ENCODE measurements at regions not wholly inside any gene's neighbourhood (a gene's known extent, or its start where the extent isn't known, plus 50 kb on each side); places are given as distances from the start of the nearest gene placed in this dataset.

DNA sequence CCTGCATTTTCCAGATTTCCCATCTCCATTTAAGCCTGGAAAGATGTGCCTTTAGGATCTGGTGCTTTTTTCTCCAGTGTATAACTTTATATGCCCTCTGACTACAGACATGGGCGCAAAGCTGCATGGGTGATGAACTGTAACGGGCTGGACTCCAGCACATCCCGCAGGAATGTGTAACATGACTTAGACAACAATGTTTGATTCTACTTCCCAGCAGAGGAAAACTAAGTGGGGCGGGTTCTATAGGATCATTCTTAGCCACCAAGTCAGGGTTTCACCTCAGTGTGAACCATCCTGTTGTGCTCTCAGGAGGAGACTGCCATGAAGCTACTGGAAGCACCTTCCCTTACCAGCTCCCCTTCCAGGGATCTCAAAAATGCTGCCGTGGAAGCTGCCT, 93.2 kb upstream of the SERP2 start:
- DNase-seq (ENCODE audit: low spot score), result no peak

DNA sequence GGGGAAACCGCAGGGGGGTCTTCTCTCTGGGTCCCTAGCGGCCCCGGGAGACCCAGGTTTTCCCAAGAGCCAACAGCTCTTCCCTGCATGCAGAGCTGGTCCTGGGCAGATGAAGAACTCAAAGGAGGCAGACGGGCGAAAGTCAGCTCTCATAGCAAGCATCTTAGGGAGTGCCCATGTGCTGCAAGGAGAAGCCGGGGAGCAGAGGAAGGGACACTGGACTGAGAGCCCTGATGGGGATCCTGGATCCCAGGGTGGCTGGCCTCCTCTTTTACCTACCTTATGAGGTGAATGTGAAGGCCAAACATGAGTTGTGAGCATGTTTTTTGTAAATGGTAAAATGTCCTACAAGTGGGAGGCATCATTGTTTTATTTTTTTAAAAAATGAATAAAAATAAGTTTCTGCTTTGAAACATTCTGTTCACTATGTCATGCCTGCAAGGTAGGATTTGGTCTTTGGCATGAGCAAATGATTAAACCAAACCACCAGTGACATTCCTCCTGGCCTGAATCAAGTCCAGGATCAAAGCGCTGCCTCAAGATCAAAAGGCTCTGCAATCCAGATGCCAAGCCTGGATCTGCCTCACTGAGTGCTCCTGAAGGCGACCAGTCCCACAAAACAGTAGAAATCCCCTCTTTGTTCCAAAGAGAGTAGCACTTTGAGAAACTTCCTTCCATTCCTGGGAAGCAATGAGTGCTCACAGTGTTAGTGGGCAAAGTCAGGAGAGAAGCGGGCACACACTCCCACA, 92.2 kb upstream of the SERP2 start:
- DNase-seq (ENCODE audit: low spot score), result no peak

DNA sequence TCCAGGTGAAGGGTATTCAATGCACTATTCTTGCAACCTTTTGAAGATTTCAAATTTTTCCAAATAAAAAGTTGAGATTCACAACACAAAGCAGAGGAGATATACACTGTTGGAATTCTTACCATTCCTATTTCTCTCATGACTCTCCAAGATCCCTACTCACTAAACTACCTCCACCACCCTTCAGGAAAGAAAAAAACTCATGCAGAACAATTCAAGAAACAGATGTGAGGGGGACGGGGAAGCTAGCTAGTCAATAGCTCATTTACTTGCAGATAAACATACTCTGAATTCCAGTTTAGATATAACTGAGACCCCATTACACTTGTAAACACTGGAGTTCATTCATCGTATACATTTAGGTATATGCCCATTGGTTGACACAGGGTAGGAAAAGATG, 90.0 kb upstream of the SERP2 start:
- no peak for DNase-seq (ENCODE audit: low spot score)

DNA sequence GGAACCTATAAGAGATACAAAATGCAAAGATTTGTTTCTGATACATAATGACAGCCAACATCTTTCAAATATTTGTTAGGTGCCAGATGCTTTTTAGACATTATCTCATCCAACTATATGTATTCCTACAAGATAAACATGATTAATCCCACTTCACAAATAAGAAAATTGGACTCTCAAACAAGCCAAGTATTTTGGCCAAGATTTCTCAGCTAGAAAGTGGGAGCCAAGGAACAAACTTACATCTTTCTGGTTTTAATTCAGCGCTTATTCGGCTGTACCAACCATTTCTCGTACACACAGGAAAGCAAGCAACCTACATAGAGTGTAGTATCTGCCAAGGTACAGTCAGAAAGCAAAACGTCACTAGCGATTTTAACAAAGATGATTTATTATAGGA, 85.7 kb upstream of the SERP2 start:
- DNase-seq (ENCODE audit: low spot score), result no peak

DNA sequence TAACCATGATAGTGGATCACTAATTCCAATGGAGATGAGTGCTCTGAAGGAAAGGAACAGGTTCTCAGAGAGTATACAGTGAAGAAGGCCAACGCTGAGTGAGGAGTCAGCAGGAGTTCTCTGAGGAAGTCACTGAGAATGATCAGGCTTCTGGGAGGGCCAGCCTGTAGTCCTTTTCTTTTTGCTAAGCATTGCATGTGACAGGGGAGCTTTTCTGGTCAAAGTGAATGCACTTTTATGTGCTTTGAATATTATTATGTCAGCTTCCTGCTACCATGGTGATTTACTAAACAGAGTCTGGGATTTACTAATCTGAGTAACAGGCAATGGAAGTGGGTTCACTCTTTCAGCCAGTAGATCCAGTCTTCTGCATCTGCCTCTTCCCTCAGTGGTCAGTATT, 81.1 kb upstream of the SERP2 start:
- DNase-seq (ENCODE audit: low spot score), result no peak

DNA sequence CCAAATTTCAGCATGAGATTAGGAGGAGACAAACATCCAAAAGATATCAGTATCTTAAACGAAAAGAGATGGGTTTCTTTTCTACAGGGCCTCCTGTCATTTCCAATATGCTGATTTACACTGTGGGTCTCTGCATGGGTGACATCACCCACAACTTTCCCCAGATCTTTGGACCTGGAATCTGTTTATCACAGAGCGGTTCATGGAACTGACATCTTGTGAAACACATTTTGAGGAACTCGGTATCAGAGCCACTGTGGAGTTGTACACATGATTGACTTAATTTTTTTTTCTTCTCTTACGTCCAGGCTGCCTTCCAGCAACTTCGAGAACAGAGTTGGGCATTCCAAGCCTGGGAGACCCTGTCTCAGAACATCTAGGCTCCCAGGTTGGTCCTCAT, 80.2 kb upstream of the SERP2 start:
- DNase-seq (ENCODE audit: low spot score), result no peak

DNA sequence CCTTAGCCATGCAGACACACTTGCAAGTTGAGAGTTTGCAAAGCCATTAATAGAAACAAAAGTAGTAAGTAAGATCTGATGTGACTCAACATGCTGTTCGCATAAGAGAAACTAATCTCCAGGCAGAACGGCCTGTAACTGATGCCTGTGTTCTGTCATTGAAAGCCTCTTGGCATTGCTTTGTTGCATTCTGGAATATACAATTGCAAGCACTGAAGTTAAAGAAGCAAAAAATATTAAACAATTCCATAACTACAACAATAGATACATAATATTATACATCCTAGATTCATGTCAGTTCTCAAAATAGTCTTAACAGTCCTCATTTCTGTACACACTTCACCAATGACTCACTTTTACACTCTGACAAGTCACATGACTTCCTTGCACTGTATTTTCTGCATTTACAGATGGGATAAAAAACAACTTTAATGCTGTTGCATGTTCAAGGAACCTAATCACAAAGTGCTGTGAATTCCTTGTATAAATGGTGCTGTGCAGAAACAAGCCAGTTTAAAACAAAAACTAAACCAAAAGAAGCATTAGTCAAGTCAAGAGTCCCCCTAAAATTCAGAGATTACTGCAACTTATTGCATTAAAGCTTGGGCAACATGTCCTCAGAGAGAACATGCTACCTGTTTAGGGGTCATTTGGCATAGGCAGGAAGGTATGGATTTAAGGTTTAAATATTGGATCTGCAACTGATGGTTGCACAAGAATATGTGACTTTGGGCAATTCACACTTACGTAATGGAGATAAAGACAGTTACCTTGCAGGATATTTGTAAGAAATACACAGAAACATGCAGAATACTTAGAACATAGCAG, 79.5 kb upstream of the SERP2 start:
- DNase-seq (ENCODE audit: low spot score), result no peak

DNA sequence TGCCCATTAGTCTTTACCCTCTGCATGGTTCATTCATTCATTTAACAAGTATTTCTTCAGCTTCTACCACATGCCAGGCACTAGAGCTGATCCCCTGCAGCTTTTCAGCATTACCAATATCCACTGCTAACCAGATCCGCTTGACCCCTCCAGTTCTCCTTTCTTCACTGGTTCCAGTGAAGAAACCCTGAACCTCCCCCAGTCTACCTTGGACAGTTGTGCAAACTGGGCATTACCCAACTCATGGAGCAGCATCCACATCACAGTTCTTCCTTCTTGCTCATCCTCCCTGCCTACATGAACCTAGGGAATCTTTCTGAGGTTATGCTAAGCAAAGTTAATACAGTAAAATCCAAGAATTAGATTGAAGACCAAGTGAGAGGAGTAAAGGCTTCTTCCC, 78.7 kb upstream of the SERP2 start:
- DNase-seq (ENCODE audit: low spot score), result no peak

DNA sequence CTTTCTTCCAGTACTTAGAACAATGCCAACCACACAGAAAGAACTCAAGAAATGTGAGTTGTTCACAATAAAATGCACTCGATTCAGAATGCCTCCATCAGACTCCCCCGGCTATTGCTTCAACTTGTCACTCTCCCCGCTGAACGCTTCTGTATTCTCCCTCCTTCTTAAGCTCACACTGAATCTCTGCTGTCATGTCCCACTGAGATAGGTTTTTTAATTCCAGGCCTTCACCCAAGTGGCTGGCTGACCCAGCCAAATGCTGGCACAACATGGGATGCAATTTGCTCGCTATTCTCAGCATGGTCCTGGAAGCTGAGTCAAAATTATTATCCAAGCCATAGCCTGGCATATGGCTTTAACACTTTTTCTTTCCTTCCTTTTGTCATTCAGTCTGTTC, 76.8 kb upstream of the SERP2 start:
- DNase-seq (ENCODE audit: low spot score), result no peak

DNA sequence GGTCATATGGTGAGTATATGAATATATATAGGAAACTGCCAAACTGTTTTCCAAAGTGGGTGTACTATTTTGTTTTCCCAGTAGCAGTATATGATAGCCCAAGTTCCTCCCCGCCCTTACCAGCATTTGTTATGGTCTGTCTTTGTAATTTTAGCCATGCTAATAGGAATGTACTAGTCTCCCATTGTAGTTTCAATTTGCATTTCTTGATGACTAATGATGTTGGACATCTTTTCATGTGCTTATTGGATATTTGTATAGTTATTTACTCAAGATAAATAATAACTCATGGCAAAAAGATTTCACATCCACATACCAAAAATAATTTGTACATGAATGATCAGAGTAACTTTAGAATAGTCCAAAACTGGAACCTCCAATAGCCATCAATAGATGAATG, 75.3 kb upstream of the SERP2 start:
- DNase-seq (ENCODE audit: low spot score), result no peak

DNA sequence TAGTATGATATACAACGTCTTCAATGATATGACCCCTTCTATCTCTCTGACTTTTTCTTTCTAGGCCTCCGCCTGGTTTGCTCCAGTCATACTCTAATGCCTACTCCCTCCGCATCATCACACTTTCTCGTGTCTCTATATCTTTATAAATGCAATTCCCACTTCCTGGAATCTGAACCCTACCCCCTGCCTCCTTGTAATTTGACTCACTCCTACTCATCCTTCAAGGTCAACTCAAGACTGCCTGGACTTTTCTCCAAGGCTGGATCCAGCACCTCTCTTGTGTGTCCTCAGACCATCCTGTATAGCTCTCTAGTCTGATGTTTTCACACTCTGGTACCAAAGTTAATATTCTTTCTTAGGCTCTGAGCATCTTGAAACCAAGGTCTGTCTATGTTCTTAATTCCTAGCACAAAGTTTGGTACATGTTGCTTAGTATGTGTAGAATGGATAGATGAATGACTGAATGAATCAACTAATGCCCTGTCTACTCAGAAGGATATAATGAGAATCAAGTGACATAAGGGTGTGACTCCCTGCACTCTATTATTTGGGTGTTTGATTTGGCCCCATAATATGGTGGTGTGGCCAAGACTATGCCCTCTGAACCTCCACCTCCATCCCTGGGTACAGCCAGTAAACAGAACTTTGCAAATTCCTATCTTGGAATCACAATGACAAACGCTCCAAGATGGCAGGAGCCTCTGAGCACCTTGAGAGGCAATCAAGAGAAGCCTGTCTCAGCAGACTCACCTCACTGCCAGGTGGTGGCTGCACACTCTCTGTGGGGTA, 74.3 kb upstream of the SERP2 start:
- no peak for DNase-seq (ENCODE audit: low spot score)

DNA sequence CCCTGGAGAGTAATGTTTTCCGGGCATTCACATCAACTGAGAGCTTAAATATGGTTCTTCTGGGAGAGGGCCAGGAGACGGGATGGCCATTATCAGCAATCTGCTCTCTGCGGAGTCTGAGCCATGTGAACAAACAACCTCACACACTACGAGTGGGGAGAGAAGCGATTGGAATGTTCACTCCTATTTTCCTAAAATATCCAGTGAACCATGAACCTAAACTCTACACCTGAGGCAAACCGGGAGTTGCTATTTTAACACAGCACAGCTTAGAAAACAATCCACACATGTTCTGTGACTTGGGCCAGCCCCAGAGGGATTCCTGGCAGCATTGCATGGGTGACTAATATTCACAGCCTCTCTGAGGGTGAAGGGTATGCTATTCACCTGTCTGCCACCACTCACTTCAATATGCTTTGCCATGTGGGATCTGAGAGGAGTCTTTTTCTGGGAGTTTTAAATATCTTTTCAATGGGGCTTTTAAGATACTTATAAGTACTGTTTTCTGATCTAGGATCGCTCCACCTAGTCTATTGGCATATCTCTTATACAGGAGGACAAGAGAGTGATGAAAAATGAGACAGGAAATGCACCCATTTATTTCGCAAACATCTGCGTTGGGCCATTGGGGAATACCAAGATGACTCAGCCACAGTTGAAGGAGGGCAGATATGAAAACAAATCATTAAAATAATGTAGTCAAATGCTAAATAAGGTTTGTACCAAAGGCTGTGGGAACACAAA, 72.6 kb upstream of the SERP2 start:
- DNase-seq (ENCODE audit: low spot score), result no peak

DNA sequence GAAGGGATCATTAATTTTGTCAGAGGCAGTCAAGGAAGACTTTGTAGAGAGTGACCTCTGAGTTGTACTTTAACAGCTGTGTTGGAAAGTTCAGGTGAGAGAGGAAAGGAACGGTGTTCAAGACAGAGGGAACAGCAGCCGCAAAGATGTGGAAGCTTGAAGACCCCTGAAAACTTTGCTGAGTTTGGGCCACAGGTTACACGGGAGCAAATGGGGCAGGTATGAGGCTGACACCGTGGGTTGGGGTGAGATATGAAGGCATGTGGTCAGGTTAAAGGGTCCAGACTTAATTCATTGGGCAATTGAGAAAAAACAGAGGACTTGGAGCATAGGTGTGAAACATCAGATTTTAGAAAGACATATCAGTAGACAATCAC, 72.0 kb upstream of the SERP2 start:
- no peak for DNase-seq (ENCODE audit: low spot score)

DNA sequence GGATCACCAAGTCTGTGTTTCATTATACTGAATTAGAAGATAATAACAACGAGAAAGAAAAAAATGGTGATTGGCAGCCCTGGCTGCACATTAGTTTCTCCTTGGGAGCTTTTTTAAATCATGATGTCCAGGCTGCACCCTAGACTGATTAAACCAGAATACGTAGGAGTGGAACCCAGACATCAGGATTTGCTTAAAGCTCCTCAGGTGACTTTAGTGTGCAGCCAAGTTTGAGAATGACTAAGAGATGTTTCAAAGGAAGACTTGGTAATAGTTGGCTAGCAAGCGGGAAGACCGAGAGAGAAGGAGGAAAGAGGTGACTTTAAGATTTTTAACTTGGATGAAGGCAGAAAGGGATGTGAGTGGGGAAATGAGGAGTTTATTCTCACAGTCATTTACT, 71.4 kb upstream of the SERP2 start:
- no peak for DNase-seq (ENCODE audit: low spot score)

DNA sequence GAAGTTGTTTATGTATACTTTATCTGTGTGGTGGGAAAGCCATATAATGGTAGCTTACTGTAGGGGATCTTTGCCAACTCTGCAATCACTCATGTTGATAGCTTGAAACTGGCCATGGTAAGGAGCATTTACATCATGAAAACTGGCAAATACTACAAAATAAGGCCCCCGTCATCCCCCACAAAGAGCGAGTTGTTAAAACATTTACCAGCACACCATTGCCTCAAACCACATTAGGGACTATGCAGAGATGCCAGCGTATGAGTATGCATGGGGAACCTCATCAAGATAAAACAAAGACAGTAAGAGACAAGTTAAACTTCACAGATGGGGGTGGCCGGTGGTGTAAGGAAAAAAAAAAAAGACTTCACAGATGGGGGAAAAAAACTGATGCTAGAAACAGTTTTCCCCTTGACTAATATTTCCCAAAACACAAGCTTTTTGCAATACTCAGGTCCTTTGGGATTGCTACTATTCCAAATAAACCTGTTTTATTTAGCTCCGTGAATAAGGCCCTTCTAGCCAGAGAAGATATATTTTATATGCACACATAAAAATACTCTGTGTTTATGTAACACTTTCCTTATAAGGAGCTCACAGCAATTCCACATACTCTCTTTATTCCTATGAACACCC, 70.6 kb upstream of the SERP2 start:
- no peak for DNase-seq (ENCODE audit: low spot score)

DNA sequence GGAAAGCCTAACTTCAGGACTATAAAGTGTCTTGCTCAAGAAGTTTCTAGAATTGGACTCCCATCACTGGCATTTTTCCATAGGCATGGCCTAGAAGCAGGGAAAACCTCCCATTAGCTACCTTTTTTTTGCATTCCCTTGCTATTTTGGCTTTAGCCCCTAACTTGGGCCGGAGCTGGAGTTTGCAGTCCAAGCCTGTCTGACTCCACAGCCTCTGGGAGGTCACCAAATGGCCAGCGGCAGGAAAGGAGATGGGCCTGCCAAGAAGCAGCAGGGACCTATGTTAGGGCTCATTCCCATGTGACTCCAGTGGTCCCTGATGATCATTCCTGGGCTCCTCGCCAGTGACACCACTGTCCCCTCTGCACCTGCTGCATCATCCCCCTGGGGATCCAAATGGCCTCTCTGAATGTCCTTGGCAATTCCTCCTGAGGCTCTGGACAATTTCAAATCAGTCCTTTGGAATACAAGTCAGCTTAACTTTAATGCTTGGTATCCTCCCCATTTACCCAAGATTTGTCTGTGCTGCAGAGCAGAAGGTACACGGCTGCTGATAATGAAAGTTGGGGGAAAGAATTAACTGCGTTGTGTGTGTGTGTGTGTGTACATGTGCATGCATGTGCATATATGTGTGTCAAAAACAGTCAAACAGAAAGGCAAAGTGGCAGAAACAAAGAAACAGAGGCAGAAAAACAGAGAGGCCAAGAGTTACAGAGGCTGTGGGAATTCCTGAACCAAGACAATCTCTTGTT, 69.8 kb upstream of the SERP2 start:
- peak; percentile 22 for DNase-seq (ENCODE audit: low spot score)

DNA sequence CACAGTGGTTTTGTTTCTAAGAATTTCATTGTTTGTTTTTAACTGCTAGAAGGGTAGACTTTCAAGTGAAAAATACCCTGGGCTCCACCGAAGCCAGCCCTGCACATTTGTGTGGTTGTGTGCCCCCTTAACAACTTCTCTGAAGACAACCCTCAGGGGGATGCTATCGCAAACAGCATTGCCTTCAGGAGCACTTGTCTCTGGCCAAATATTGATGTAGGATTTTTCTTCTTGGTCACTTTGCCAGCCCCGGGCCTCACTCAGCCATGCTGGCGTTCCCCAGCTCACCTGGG, 69.2 kb upstream of the SERP2 start:
- no peak for DNase-seq (ENCODE audit: low spot score)

DNA sequence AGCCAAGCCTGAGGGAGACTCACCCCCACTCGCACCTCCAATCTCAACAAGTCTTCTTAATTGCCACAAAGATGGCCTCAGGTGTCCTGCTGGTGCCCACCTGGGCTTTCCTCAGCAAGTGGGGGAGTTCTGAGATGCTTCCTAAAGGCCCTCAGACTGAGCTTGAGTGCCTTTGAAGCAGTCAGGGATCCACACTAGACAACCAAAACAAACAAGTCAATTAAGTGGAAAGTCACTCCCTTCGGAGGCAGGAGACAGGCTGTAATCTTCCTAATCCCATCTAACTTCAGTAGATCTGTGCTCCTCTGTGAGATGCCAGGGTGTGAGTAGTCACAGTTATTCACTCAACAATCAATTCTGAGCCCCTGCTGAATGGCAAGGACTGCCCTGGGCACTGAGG, 68.3 kb upstream of the SERP2 start:
- DNase-seq (ENCODE audit: low spot score), result no peak

DNA sequence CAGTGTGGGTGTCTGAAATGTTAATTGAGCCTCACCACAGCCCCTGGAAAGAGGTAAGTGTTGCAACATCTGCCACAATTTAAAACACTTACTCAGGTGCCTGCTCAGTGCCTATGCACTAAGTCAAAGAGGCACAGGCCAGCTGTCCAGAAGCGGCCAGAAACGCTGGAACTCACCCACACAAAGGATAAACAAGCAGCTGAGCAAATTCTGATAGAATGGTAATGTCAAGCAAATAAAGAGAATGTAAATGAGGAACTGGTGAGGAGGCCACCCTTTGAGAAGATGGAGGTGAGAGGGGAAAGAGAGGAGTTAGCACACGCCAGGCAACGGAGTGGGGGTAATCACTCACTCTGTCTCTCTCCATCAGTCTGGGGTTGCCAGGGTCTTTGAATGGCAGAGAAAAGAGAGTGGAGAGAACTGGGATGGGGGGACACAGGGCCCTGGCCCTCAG, 67.7 kb upstream of the SERP2 start:
- no peak for DNase-seq (ENCODE audit: low spot score)

DNA sequence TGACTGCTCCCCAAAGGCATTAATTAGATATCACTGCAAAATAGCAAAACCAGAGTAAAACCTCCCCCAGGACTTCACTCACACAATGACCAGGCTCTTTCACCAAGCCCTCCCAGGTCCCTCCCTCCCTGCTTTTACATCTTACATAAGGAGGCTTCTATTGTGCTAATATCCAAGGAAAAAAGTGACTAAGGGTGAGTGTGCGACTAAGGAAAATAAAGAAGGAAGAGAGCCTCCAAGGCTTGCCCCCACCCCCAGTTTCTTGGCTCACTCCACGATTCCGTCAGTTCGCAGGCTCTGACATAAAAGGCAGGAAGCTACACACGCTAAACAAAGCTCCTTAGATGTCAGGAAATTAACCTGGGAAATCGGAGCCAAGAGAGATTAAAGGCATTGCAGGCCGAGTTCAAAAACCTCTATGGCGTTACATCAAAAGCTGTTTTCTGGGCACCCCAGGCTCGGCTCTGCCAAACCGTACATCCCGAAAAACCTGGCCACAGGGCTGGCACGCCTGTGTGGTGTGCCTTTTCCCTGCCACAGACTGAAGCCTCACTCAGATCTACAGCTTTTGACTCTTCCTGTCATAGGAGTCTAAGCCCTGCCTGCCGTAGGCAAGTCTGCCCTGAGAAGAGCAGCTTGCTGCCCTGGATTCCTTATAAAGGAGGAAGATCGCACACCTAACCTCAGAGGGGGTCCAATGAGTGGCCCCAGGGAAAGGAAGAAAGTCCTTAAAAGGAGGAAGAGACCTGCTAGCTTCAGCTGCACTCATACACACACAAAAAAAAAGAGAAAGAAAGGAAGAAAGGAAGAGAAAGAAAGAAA, 67.0 kb upstream of the SERP2 start:
- DNase-seq (ENCODE audit: low spot score), result peak; percentile 63

All from pons (tissue), 1 donor.